ENCODE measurements at regions not wholly inside any gene's neighbourhood (a gene's known extent, or its start where the extent isn't known, plus 50 kb on each side); places are given as distances from the start of the nearest gene placed in this dataset.

DNA sequence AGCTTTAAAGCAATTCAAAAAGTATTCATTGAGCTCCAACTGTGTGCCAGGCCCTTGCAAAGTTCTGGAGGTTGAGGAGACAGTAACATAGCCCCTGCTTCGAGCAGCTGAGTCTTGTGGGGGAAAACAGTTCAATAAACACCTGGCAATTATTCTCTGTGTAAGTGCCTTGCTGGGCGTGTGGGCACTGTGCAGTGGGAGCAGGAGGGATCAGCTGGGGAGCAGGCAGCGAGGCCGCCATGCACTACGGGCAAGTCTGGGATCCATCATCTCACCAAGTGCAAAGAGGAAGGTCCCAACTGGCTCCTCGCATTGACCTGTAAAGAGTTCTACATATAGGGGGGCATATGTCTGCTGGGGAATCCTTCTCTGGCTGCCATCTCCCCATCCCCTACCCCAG is 342.2 kb upstream of the HS6ST1 start:
- TF ChIP-seq, protein P1, sequence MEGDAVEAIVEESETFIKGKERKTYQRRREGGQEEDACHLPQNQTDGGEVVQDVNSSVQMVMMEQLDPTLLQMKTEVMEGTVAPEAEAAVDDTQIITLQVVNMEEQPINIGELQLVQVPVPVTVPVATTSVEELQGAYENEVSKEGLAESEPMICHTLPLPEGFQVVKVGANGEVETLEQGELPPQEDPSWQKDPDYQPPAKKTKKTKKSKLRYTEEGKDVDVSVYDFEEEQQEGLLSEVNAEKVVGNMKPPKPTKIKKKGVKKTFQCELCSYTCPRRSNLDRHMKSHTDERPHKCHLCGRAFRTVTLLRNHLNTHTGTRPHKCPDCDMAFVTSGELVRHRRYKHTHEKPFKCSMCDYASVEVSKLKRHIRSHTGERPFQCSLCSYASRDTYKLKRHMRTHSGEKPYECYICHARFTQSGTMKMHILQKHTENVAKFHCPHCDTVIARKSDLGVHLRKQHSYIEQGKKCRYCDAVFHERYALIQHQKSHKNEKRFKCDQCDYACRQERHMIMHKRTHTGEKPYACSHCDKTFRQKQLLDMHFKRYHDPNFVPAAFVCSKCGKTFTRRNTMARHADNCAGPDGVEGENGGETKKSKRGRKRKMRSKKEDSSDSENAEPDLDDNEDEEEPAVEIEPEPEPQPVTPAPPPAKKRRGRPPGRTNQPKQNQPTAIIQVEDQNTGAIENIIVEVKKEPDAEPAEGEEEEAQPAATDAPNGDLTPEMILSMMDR (IDR thresholded peaks at IDR 0.05; ENCODE audit: insufficient read depth in 1 of 2, low read depth in 1 of 2, low read length in 1 of 2, severe bottlenecking in 1 of 2, unreplicated experiment in 1 of 2) = no peak
- DNase-seq = no peak

GRCh38 chr2:128661311-128661710 is 342.6 kb upstream of the HS6ST1 start:
- DNase-seq = no peak
- no peaks in the 10 kb centered on the region for H3K27me3 ChIP-seq (replicated peaks; ENCODE audit: control insufficient read depth, insufficient read depth, low read length)
- intact Hi-C loops (cut with micrococcal nuclease; ENCODE audit: unreplicated experiment) = no loop called here
- no peak overlapping the region for H3K27ac Mint-ChIP-seq (ENCODE audit: unreplicated experiment)
- no peaks in the 10 kb centered on the region for H3K9me3 Mint-ChIP-seq (ENCODE audit: unreplicated experiment)
- POLR2A ChIA-PET = no interaction called here
- H3K4me1 ChIP-seq = no peaks in the 10 kb centered on the region
- no peaks in the 10 kb centered on the region for H3K36me3 Mint-ChIP-seq (ENCODE audit: insufficient read depth, unreplicated experiment)
- no peaks in the 10 kb centered on the region; the same call in 1 of the 2 replicates for H3K9me3 ChIP-seq
- BruUV-seq (replicated peaks) = no TSS peak
- H3K4me1 Mint-ChIP-seq (ENCODE audit: low read depth, unreplicated experiment) = no peaks in the 10 kb centered on the region
- peaks cover 38% of the 10 kb centered on the region for H3K27me3 Mint-ChIP-seq (ENCODE audit: insufficient read depth, unreplicated experiment)
- H3K4me3 Mint-ChIP-seq (ENCODE audit: unreplicated experiment) = no peak overlapping the region
- CTCF ChIA-PET = no interaction called here
- TF ChIP-seq, protein P1 (IDR thresholded peaks at IDR 0.05; ENCODE audit: insufficient read depth in 1 of 2, low read depth in 1 of 2, low read length in 1 of 2, severe bottlenecking in 1 of 2, unreplicated experiment in 1 of 2) = no peak
- no peak overlapping the region for H3K4me3 ChIP-seq (ENCODE audit: low read depth, low read length)
- H3K36me3 ChIP-seq (ENCODE audit: control insufficient read depth, insufficient read depth, low read length) = no peaks in the 10 kb centered on the region

More for the DNA sequence above, 342.2 kb upstream of the HS6ST1 start:
- H3K27ac Mint-ChIP-seq (ENCODE audit: unreplicated experiment) = no peak overlapping the region
- H3K36me3 Mint-ChIP-seq (ENCODE audit: insufficient read depth, unreplicated experiment) = no peaks in the 10 kb centered on the region
- H3K4me3 ChIP-seq (ENCODE audit: low read depth, low read length) = no peak overlapping the region
- intact Hi-C loops (cut with micrococcal nuclease; ENCODE audit: unreplicated experiment) = no loop called here
- no peaks in the 10 kb centered on the region for H3K27me3 ChIP-seq (replicated peaks; ENCODE audit: control insufficient read depth, insufficient read depth, low read length)
- H3K4me1 ChIP-seq = no peaks in the 10 kb centered on the region
- no peaks in the 10 kb centered on the region for H3K4me1 Mint-ChIP-seq (ENCODE audit: low read depth, unreplicated experiment)
- no peaks in the 10 kb centered on the region for H3K9me3 Mint-ChIP-seq (ENCODE audit: unreplicated experiment)
- no TSS peak for BruUV-seq (replicated peaks)
- CTCF ChIA-PET = no interaction called here
- peaks cover 34% of the 10 kb centered on the region for H3K27me3 Mint-ChIP-seq (ENCODE audit: insufficient read depth, unreplicated experiment)
- POLR2A ChIA-PET = no interaction called here
- no peak overlapping the region for H3K4me3 Mint-ChIP-seq (ENCODE audit: unreplicated experiment)
- no peaks in the 10 kb centered on the region; the same call in 1 of the 2 replicates for H3K9me3 ChIP-seq
- H3K36me3 ChIP-seq (ENCODE audit: control insufficient read depth, insufficient read depth, low read length) = no peaks in the 10 kb centered on the region

DNA sequence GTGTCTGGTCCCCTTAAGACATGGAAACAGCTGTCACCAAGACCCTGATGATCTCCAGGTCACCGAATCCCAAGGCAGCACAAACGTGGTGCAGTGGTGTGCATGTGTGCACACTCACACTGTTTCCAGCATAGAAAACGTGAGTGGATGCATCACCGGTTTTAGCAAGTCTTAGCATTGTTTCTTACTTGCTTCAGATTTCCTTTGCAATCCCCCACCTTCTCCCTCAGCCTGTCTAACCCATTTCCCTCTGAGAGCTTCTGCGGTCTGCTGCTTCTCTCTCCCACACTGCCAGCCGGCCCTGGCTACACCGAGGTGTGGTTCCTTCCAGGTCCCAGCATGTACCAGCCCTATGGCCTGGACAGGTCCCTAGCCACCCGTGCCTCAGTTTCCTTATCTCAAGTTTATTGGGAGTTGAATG is 343.4 kb upstream of the HS6ST1 start:
- H3K36me3 ChIP-seq (ENCODE audit: control insufficient read depth, insufficient read depth, low read length) = no peaks in the 10 kb centered on the region
- H3K4me1 Mint-ChIP-seq (ENCODE audit: low read depth, unreplicated experiment) = no peaks in the 10 kb centered on the region
- H3K36me3 Mint-ChIP-seq (ENCODE audit: insufficient read depth, unreplicated experiment) = no peaks in the 10 kb centered on the region
- TF ChIP-seq, protein P1 (IDR thresholded peaks at IDR 0.05; ENCODE audit: insufficient read depth in 1 of 2, low read depth in 1 of 2, low read length in 1 of 2, severe bottlenecking in 1 of 2, unreplicated experiment in 1 of 2) = no peak
- peaks cover 42% of the 10 kb centered on the region for H3K27me3 Mint-ChIP-seq (ENCODE audit: insufficient read depth, unreplicated experiment)
- H3K9me3 Mint-ChIP-seq (ENCODE audit: unreplicated experiment) = no peaks in the 10 kb centered on the region
- H3K4me3 ChIP-seq (ENCODE audit: low read depth, low read length) = no peak overlapping the region
- H3K27ac Mint-ChIP-seq (ENCODE audit: unreplicated experiment) = no peak overlapping the region
- POLR2A ChIA-PET = no interaction called here
- no TSS peak for BruUV-seq (replicated peaks)
- intact Hi-C loops (cut with micrococcal nuclease; ENCODE audit: unreplicated experiment) = no loop called here
- no peak for DNase-seq
- no peaks in the 10 kb centered on the region for H3K4me1 ChIP-seq
- H3K27me3 ChIP-seq (replicated peaks; ENCODE audit: control insufficient read depth, insufficient read depth, low read length) = no peaks in the 10 kb centered on the region; the same call in 1 of the 2 replicates
- no peak overlapping the region for H3K4me3 Mint-ChIP-seq (ENCODE audit: unreplicated experiment)
- H3K9me3 ChIP-seq = no peaks in the 10 kb centered on the region; the same call in 1 of the 2 replicates
- CTCF ChIA-PET = no interaction called here

Measured in Caco-2 (cell line).